ENCODE measurements at regions not wholly inside any gene's neighbourhood (a gene's known extent, or its start where the extent isn't known, plus 50 kb on each side); places are given as distances from the start of the nearest gene placed in this dataset.

DNA sequence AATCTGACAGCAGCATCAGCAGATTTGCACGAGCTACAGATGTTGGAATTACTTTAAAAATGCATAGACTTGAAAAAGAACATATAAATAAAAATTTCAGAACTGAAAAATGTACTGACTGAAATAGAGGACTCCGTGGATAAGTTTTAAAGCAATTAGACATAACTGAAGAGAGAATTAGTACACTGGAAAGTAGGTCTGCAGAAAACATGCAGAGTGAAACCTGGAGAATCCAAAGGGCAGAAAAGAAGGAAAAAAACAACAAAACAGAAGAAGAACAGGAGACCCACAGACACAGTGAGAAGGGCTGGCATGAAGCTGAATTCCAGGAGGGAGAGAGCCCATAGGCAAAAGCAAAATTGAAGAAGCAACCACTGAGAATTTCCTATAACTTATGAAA is 57.2 kb upstream of the ENPP7 start:
- no peak overlapping the region for H3K27ac ChIP-seq (ENCODE audit: low read depth in 1 of 2, low read length in 2 of 2)
- Mint-ChIP-seq H3K27me3 (ENCODE audit: low read depth in 3 of 3) (peaks cover 13 to 14% (median 13%) of the 10 kb centered on the region in 3 donors), H3K36me3 (no peaks in the 10 kb centered on the region), H3K9me3 (peaks cover 9 to 21% (median 18%) of the 10 kb centered on the region in 7 donors), H3K27ac (no peak overlapping the region), H3K4me3 (no peak overlapping the region), H3K4me1 (no peaks in the 10 kb centered on the region)
- no peak overlapping the region for H3K4me2 ChIP-seq (replicated peaks; ENCODE audit: extremely low read depth, low read length, poor library complexity, severe bottlenecking)
- no peaks in the 10 kb centered on the region for H3K27me3 ChIP-seq (ENCODE audit: control insufficient read depth in 2 of 2, insufficient read depth in 2 of 2, low read length in 2 of 2)
- H4K20me1 ChIP-seq (ENCODE audit: insufficient read depth, low read length) = no peaks in the 10 kb centered on the region
- no peak overlapping the region for H2AFZ ChIP-seq (ENCODE audit: insufficient read depth, low read depth, low read length, poor library complexity, severe bottlenecking)
- H3K4me1 ChIP-seq (ENCODE audit: control insufficient read depth in 1 of 2, insufficient read depth in 2 of 2, low read length in 2 of 2) = no peaks in the 10 kb centered on the region
- no peaks in the 10 kb centered on the region for H3K36me3 ChIP-seq (replicated peaks in 1 of 2; ENCODE audit: control insufficient read depth in 1 of 2, insufficient read depth in 2 of 2, low read length in 2 of 2)
- no CpG with 5 or more reads among the region's 2 CpGs for WGBS (ENCODE audit: insufficient coverage)
- TF ChIP-seq, protein P1, sequence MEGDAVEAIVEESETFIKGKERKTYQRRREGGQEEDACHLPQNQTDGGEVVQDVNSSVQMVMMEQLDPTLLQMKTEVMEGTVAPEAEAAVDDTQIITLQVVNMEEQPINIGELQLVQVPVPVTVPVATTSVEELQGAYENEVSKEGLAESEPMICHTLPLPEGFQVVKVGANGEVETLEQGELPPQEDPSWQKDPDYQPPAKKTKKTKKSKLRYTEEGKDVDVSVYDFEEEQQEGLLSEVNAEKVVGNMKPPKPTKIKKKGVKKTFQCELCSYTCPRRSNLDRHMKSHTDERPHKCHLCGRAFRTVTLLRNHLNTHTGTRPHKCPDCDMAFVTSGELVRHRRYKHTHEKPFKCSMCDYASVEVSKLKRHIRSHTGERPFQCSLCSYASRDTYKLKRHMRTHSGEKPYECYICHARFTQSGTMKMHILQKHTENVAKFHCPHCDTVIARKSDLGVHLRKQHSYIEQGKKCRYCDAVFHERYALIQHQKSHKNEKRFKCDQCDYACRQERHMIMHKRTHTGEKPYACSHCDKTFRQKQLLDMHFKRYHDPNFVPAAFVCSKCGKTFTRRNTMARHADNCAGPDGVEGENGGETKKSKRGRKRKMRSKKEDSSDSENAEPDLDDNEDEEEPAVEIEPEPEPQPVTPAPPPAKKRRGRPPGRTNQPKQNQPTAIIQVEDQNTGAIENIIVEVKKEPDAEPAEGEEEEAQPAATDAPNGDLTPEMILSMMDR (IDR thresholded peaks at IDR 0.05) = no peak
- H3K9ac ChIP-seq (ENCODE audit: insufficient read depth, low read length, poor library complexity, severe bottlenecking) = no peak overlapping the region
- DNase-seq = no peak
- H3K79me2 ChIP-seq (ENCODE audit: insufficient read depth, low read length) = no peaks in the 10 kb centered on the region
- peaks cover 11 to 29% of the 10 kb centered on the region in 2 donors for H3K9me3 ChIP-seq (replicated peaks in 1 of 2; ENCODE audit: control insufficient read depth in 1 of 2, insufficient read depth in 1 of 2, low read length in 2 of 2)
- no peak overlapping the region for H3K4me3 ChIP-seq (replicated peaks in 1 of 3; ENCODE audit: low read depth in 2 of 3, low read length in 3 of 3)
- intact Hi-C loops (cut with micrococcal nuclease) = no loop called here

- TF ChIP-seq, protein P1 (IDR thresholded peaks at IDR 0.05) = no peak
- no peaks in the 10 kb centered on the region for H3K79me2 ChIP-seq (ENCODE audit: insufficient read depth, low read length)
- Mint-ChIP-seq H3K27me3 (ENCODE audit: low read depth in 3 of 3) (peaks cover 13 to 15% (median 14%) of the 10 kb centered on the region in 3 donors), H3K9me3 (peaks cover 9 to 21% (median 18%) of the 10 kb centered on the region in 7 donors), H3K27ac (no peak overlapping the region), H3K36me3 (no peaks in the 10 kb centered on the region), H3K4me3 (no peak overlapping the region), H3K4me1 (no peaks in the 10 kb centered on the region)
- H3K27me3 ChIP-seq (ENCODE audit: control insufficient read depth in 2 of 2, insufficient read depth in 2 of 2, low read length in 2 of 2) = no peaks in the 10 kb centered on the region
- no peak overlapping the region for H3K9ac ChIP-seq (ENCODE audit: insufficient read depth, low read length, poor library complexity, severe bottlenecking)
- WGBS (ENCODE audit: insufficient coverage) = 100% methylated on average over 2 of the region's 5 CpGs
- DNase-seq = no peak
- H3K4me1 ChIP-seq (ENCODE audit: control insufficient read depth in 1 of 2, insufficient read depth in 2 of 2, low read length in 2 of 2) = no peaks in the 10 kb centered on the region
- no peak overlapping the region for H3K4me2 ChIP-seq (replicated peaks; ENCODE audit: extremely low read depth, low read length, poor library complexity, severe bottlenecking)
- H4K20me1 ChIP-seq (ENCODE audit: insufficient read depth, low read length) = no peaks in the 10 kb centered on the region
- H2AFZ ChIP-seq (ENCODE audit: insufficient read depth, low read depth, low read length, poor library complexity, severe bottlenecking) = no peak overlapping the region
- peaks cover 11 to 29% of the 10 kb centered on the region in 2 donors for H3K9me3 ChIP-seq (replicated peaks in 1 of 2; ENCODE audit: control insufficient read depth in 1 of 2, insufficient read depth in 1 of 2, low read length in 2 of 2)
- no peak overlapping the region for H3K4me3 ChIP-seq (replicated peaks in 1 of 3; ENCODE audit: low read depth in 2 of 3, low read length in 3 of 3)
- H3K27ac ChIP-seq (ENCODE audit: low read depth in 1 of 2, low read length in 2 of 2) = no peak overlapping the region
- no peaks in the 10 kb centered on the region for H3K36me3 ChIP-seq (replicated peaks in 1 of 2; ENCODE audit: control insufficient read depth in 1 of 2, insufficient read depth in 2 of 2, low read length in 2 of 2)
- intact Hi-C loops (cut with micrococcal nuclease) = no loop called here
Measured at GRCh38 chr17:79672496-79672895, 58.2 kb upstream of the ENPP7 start.

Measured in CD14-positive monocyte (primary cell).